Lung microvascular endothelial cell (primary cell): ENCODE measurements at regions not wholly inside any gene's neighbourhood (a gene's known extent, or its start where the extent isn't known, plus 50 kb on each side); places are given as distances from the start of the nearest gene placed in this dataset.

ENCODE experiments used
- DNase-seq, 2 donors: peaks; one replicate each; pipeline versions ENCODE4 v3.0.0 to v3.0.0-alpha.2; 2010; ENCODE audit warnings: low read depth in 2 of 2

- no peak for DNase-seq
These were observed 400.9 kb downstream of the PRDM2 start for GRCh38 chr1:14100919-14101318.

DNA sequence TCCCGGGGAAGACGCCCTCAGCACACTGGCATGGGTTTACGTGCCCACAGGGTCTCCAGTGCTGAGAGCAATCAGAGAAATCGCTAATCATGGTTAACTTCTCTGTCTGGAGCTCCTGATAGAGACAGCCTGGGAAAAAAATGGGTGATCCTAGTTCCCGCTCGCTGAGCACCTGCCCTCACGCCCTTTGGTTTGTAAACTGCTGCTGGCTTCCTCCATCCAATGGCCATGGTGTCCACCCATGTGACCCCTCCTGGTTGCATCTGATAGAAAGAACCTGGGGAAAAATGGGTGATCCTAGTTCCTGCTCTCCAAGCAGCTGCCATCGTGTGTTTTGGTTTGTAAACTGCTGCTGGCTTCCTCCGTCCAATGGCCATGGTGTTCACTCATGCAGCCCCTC is 402.2 kb downstream of the PRDM2 start:
- DNase-seq, result no peak

- no peak for DNase-seq
These were observed 404.0 kb downstream of the PRDM2 start for GRCh38 chr1:14103878-14104430.

DNA sequence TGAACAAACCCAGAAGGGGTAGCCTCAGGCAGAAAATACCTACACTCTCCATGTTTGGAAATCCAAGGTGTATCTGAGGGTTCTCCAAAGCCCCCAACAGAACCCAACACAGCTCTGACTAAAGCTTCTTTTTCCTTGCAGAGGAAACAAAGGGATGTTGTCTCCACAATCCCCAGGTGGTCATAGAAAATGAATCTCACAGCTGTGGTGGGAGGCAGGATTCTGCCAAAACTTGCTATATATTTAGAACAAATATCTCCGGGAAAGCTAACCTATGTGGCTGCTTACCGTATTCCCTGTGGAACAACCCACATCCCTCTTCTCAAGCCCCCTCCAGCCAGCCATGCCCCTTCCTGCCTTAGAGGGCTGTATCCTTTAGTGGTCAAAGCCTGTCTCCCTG is 406.1 kb downstream of the PRDM2 start:
- DNase-seq, result no peak

- DNase-seq, result no peak
These were observed 406.8 kb downstream of the PRDM2 start for GRCh38 chr1:14106679-14107313.

DNA sequence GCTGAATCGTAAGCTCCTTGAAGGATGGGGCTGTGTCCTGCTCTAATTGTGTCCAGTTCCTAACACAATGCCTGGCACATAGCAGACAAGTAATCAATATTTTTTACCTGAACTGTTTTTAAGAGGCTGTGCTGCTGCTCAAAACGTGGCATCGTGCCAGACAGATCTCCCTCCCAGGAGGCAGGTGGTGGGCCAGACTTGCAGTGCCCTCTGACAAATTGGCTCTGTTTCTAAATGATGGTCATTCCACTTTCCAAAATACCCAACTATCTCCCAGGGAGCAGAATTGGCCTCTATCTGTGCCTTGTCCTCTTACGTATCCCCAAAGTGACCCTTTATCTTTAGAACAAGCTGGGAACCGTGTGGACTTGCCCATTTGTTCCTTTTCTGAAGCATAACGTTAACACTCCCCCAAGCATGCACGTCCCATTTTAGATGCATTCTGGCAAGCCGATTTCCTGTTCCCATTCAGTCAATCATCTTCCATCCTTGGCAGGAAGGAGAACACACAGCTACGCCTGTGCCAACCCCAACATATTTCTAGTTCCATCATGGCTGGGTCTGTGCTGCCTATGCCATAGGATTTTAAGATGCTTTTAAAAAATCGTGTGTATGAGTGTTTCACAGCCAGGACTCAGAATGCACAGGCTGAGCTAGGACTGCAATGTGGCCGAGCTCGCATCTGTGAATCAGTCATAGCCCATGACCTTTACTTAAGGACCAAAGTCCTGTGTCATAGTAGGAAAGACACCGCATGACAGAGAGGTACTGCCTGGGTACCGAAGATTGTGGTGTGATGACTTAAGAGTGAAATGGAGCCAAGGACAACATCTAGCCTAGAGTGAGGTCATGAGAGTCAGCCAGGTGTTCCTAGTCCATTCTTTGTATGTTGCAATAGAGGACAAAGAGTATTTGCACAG is 408.6 kb downstream of the PRDM2 start:
- no peak for DNase-seq

DNA sequence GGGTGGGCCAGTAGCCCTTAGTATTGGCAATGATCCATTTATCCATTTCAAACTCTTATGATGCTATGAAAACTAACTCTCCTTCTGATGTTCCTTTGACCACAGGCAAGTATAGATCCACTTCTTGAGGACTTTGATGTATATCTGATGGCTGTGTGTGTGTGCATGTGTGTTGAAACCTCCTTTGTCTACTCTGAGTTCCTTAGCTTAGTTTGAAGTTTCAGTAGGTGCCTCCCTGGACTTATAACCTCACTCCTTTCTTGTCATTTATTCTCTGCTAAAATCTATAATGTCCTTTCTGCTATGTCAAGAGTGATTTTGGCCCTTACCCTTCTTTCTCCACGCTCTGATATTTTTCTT is 409.3 kb downstream of the PRDM2 start:
- DNase-seq, result no peak

- no peak for DNase-seq
These were observed 410.1 kb downstream of the PRDM2 start for GRCh38 chr1:14110040-14110439.

DNA sequence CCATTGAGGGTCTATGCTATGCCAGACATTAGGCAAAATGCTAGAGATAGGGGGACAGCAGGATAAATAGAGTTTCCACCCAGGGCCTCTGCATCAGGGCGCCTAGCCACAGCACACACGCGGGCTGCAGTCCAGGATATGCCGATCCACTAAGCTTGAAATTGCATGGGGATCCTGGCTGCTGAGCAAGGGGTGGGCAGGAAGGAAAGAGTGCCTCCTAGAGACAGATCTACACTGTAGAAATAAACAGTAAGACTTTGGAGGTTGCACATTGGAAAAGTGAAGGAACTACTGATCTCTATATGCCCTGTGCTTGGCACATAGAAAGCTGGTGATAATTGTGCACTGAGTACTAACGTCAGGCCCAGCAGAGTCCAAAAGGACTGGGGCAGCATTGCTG is 411.1 kb downstream of the PRDM2 start:
- DNase-seq, result no peak

- no peak for DNase-seq
These were observed 412.6 kb downstream of the PRDM2 start for GRCh38 chr1:14112613-14113012.

DNA sequence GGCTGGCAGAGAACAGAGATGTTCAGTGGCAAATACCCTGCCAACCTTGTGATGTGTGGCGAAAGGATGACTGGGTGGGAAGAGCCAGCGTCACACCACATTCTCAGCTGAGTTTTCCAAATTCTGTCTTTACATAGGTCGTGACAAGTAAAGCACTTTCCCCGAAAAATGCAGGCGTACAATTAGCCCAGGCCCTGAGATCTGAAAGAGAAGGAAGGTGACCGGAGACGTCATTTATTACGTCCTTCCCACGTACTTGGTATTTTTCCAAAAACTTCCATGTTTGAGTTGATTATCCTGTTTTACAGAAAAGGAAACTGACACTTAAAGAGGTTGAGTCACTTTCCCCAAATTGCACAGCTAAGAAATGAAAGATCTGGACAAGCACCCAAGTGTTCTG is 413.3 kb downstream of the PRDM2 start:
- no peak for DNase-seq

GRCh38 chr1:14113841-14114567 is 414.0 kb downstream of the PRDM2 start:
- no peak for DNase-seq

GRCh38 chr1:14115976-14116375 is 416.0 kb downstream of the PRDM2 start:
- no peak for DNase-seq

DNA sequence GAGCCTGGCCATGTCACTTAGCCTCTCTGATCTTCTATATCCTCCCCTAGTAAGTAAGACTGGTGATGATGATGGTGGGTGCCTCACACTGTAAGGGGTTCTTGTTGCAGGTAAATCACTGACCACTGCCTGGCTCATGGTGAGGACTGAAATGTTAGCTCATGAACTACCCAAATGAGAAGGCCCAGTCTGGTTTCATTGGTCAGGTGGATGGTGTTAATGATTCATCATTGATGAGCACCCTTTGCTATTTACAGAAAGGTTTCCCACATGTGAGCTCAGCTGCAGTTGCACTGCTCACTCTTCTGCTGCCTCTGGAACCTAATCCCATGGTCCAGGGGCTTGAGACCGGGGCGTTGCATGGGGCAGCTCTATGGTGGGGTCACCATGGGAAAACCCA is 417.7 kb downstream of the PRDM2 start:
- no peak for DNase-seq

DNA sequence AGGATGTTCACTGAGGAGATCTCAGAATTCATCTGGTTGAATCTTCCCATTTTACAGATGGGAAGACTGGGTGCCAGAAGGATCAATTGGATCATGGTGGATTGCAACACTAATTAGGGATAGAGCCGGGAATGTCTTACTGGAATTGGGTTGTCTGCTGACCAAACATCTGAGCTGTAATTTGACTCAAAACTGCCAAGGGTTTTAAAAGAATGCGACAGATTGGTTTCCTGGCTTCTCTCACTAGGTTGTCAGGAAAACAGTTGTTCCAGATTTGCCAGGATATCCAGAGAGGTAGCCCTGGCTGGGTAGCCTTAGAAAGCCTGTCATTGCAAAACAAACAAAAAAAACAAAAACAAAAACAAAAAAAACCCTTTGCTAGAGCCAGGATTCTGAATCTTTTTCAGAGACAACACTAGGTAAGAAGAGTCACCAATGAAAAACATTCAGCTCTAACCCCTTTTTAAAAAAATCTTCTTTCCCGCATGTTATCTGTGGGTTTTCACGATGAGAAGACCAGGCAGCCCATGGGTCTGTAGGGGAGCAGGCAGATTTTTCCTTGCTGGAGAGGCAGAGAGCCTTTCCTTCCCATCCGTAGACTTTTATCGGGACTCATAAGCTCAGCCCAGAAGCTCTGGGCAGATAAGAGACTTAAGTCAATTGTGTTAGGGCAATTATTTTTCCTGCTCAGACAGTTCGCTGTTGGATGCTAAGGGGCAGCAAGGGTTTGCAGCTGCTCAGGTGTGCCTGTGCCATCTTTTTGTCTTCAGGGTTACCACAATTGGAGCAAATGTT is 418.9 kb downstream of the PRDM2 start:
- no peak for DNase-seq

DNA sequence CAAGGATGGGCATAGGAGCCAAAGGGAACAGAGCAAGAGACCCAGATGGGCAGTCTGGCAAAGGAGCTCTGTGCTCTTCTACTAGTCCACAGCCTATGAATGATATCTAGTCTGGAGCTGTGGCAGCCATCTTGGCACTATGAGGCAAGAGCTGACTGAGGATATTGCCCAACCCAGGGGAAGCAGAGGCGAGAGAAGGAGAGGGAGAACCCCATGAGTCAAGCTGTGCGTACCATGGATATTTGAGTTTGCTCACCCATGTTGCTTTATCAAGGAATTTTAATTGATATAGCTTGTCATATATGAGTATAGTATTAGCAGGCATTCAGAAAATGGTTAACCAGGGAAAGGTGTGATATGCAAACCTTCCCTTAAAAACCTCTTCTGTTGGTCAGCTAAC is 420.9 kb downstream of the PRDM2 start:
- DNase-seq, result no peak

DNA sequence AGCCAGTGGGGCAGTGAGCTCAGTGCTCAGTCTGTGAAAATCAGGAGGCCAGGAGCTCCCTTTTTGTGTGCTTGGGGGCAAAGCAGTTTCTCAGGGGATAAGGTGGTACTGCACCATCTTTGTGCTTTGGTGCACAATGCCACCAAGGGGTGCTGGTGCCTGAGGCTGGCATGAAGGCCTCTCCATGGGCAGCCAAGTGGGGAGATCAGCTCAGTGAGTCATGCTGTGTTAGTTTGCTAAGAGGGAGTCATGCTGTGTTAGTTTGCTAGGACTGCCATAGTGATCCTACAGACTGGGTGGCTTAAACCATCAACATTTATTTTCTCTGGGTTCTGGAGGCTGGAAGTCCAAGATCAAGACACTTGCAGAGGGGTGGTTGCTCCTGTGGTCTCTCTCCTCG is 428.1 kb downstream of the PRDM2 start:
- DNase-seq, result no peak

GRCh38 chr1:14129009-14129408 is 429.0 kb downstream of the PRDM2 start:
- DNase-seq, result no peak

DNA sequence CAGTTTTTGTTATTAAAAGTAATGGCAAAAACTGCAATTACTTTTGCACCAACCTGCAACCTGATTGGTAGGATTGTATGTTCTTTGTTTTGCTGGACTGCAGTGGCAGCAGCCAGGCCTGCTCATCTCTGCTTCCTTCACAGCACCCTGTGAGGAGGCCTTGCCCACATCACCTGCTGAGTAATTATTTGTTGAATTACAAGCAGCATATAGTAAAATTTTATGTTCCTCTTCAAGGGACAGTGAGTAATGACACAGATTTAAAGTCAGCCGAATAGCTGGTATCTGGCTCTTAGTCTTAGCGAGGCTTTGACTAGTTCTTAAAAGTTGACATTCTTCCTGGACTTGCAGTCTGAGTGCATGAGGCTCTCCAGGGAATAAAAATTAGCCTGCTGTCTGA is 435.1 kb downstream of the PRDM2 start:
- DNase-seq, result no peak

- no peak for DNase-seq
These were observed 436.3 kb downstream of the PRDM2 start for GRCh38 chr1:14136152-14136763.

DNA sequence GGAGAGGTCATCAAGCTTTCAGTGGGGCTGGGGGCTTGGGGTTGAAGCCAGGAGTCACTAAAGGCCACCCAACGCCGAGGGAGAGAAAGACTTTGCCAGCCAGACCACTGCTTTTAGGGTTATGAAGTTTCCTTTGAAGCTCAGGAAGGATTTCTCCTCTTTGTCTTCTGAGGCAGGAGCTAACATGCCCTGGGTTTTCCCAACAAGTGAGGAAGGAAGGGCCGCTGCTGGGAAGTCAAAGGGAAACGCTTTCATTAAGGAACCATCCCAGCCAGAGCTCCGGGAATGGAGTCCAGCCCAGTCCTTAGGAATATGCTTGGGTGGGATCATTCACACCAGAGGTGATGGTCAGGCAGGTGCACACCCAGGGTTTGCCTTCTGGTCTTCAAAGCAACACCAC is 436.9 kb downstream of the PRDM2 start:
- no peak for DNase-seq
